GM12864 (cell line): ENCODE measurements at regions not wholly inside any gene's neighbourhood (a gene's known extent, or its start where the extent isn't known, plus 50 kb on each side); places are given as distances from the start of the nearest gene placed in this dataset.

Experiments used
- DNase-seq: peaks from one replicate; pipeline ENCODE4 v3.0.0-alpha.2; 2011; ENCODE audit warnings: low read depth
- H3K4me3 ChIP-seq: 2 replicates; pipeline ENCODE4 v1.5.1; 2011; ENCODE audit warnings: mild to moderate bottlenecking, low read depth, low read length, control low read depth
- CTCF ChIP-seq: IDR thresholded peaks from 2 replicates; pipeline ENCODE4 v1.5.1; 2011; ENCODE audit warnings: low read depth, mild to moderate bottlenecking, moderate library complexity, low read length, control low read depth, inconsistent platforms; ENCODE audit errors: missing control alignments

- DNase-seq = no peak
- TF ChIP-seq CTCF = no peak
These were observed 400.5 kb downstream of the SHANK2 start for GRCh38 chr11:70851907-70852306.

GRCh38 chr11:70853068-70853769 lies 399.2 kb downstream of the SHANK2 start:
- H3K4me3 ChIP-seq = no peak overlapping the region
- DNase-seq = no peak
- TF ChIP-seq CTCF = no peak

More at GRCh38 chr11:70851907-70852306, 400.5 kb downstream of the SHANK2 start:
- no peak overlapping the region for H3K4me3 ChIP-seq

- no peak for TF ChIP-seq CTCF
- H3K4me3 ChIP-seq = no peak overlapping the region
- no peak for DNase-seq
These were observed 398.6 kb downstream of the SHANK2 start for GRCh38 chr11:70853770-70854108.

- no peak for DNase-seq
These were observed 398.2 kb downstream of the SHANK2 start for GRCh38 chr11:70854201-70854600.

GRCh38 chr11:70854901-70855556 lies 397.3 kb downstream of the SHANK2 start:
- no peak overlapping the region for H3K4me3 ChIP-seq
- TF ChIP-seq CTCF = no peak
- DNase-seq = no peak

More at GRCh38 chr11:70854201-70854600, 398.2 kb downstream of the SHANK2 start:
- no peak for TF ChIP-seq CTCF
- no peak overlapping the region for H3K4me3 ChIP-seq

- no peak for DNase-seq
- no peak overlapping the region for H3K4me3 ChIP-seq
These were observed 394.5 kb downstream of the SHANK2 start for GRCh38 chr11:70857894-70858293.

More at GRCh38 chr11:70857894-70858293, 394.5 kb downstream of the SHANK2 start:
- no peak for TF ChIP-seq CTCF
